ENCODE measurements at regions not wholly inside any gene's neighbourhood (a gene's known extent, or its start where the extent isn't known, plus 50 kb on each side); places are given as distances from the start of the nearest gene placed in this dataset.
"Not testable (repeated sequence)": the region's sequence is repeated elsewhere in the genome, so short reads cannot be mapped to it uniquely, and the experiment has no call there.

DNA sequence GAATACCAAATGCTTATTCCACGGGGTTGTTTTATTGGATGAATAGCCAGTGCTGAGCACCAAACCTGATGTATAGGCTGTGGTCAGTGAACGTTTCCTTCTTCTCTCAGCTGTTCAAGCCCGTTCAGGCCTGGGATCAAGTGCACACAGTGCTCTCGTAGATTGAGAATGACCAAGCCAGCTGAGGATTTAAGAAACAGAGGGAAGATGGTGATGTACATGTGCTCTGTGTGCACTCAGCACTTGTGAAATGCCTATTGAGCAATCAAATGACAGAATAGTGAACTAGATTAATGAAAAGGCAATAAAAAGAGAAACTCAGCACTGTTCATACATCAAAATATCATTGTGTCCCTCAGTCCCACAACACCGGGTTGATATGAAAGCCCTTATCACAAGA, 302.5 kb downstream of the BMPER start:
- FAIRE-seq = no peak

DNA sequence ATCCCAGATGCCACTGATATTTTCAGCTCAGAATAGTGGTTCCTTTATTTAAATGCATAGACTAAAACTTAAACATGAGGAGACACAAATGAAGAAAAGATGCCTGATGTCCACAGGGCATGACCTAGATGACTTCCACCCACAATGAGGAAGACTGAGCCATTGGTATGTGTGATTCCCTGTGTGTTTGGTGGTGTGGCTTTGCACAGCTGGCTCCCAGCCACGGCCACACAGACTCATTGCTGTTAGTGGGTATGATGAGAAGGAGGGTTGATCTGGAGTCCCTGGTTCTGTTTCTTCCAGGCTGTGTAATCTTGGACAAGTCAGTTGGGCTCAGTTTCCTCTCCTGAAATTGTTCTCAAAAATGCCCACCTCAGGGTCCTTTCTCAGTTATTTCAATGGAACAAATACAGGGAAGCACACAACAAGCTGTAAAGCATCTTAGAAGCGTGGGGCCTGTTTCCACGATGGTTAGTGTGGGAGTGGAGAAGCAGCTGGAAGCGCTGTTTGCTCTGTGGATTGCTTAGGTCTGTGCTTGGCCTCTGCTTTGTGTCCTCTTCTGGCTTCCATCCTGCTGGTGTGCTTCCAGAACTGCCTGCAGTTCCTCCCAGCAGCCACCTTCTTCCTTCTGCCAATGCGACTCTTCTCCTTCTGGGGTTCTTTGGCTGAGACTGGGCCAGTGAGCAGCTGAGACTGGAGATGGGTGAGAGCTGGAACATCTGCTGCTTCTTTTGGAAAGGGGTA, 303.7 kb downstream of the BMPER start:
- FAIRE-seq = no peak

GRCh38 chr7:34211018-34211417, 305.7 kb downstream of the BMPER start:
- no peak for FAIRE-seq

DNA sequence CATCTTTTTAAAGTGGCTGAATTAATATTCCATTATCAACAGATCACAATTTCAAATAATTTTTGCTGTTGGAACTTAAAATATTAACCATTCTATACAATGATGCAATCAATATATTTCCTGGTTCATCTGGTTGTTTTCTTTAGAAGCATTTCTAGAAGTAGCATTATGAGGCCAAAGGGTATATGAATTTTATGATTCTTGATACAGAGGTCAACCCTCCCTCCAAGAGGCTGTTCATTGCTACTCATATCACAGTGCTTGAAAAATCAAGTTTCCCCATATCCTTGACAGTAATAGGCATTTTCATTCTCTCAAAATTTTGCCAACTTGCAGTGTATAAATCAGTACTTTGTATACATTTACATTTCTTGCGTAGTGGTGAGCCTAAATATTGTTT, 312.6 kb downstream of the BMPER start:
- FAIRE-seq = no peak

- no peak for FAIRE-seq
These were observed 313.9 kb downstream of the BMPER start for GRCh38 chr7:34219153-34219718.

- no peak for FAIRE-seq
These were observed 315.3 kb downstream of the BMPER start for GRCh38 chr7:34220506-34221185.

GRCh38 chr7:34222316-34222715, 317.0 kb downstream of the BMPER start:
- no peak for FAIRE-seq

DNA sequence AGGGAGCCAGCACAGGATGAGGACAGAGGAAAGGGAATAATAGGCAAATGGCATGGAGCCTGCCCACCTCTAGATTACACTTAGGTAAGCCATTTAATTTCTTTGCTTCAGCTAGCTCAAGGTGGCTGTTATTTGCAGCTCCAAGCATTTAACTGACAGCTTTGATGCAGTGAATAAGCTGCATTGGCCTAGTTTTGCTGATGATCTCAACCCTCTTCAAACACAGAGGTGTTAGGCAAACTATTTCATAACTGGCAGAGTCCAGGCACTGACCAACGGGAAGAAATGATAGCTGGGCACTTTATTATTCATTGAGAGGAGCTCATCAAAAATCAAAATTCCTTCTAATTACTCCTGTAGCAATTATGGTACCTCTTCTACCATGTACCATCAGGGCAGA, 317.4 kb downstream of the BMPER start:
- FAIRE-seq = no peak

DNA sequence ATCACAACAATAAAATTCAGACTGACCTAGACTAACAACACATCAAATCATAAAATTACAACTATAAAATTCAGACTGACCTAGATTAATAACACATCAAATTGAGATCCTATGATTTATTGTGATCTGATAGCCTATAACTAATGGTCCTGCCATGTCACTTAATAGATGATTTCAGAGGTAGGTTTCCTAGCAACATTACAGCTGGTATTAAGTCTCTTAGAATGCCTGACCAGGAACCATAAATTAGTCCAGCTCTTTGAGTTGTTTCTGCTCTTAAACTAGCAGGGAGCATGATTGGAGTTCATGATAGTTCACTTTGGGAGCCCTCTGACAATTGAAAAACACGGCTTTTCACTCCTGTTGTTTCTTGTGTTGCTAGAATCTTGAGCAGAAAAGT, 318.9 kb downstream of the BMPER start:
- no peak for FAIRE-seq

DNA sequence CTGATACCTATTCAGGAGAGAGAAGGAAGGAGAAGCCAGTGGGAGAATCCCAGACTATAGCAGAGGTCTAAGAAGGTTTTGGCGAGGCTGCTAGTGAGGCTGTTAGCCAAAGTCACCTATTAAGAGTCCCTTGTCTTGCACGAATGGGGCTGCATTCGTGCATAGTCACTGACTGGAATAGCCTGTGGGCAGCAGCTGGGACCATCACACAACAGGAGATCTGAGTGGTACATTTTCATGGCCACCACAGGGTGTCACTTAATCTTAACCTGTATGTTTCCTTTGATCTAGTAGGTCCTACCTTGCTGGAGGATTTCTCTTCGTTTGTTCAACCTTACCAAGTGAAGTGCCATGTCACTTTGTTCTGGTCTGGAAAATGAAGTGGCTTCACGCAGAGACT, 319.9 kb downstream of the BMPER start:
- FAIRE-seq = no peak

- no peak for FAIRE-seq
These were observed 322.2 kb downstream of the BMPER start for GRCh38 chr7:34227525-34227924.

DNA sequence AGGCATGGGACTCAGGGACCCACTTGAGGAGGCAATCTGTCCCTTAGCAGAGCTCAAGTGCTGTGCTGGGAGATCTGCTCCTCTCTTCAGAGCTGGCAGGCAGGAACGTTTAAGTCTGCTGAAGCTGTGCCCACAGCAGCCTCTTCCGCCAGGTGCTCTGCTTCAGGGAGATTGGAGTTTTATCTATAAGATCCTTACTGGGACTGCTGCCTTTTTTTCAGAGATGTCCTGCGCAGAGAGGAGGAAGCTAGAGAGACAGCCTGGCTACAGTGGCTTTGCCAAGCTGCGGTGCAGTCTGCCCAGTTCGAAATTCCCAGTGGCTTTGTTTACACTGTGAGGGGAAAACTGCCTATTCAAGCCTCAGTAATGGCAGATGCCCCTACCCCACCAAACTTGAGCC, 329.8 kb downstream of the BMPER start:
- not testable (repeated sequence) for FAIRE-seq

GRCh38 chr7:34236057-34236456, 330.7 kb downstream of the BMPER start:
- FAIRE-seq = no peak

DNA sequence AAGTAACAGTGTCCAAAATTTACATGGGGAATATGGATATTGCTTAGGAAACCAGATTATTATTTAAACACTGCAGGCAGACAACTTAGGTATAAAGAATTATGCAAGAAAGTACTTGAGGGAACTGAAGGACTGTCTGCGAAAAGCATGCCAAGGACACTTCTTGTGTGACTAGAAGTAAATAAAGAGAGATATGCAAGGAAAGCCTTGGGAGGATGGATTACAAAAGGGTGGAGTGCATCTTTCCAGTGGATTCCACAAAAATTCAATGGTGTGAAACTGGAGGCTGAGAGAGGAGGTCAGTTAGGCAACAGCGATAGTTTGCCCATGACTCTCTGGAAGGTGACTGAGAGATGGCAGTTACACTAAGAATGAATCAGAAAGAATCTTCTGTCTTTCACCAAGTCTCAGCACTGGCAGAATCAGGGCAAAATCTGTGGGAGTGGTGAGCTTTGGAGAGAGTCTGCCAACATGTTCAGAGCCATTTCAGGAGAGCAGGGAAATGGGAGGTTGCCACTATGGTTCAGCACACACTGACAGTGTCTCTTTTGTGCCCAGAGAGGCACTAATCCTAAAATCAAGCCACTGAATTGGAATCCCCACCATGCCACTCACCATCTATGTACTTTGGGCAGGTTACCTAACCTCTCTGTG, 331.6 kb downstream of the BMPER start:
- FAIRE-seq = no peak

GRCh38 chr7:34237493-34237849, 332.1 kb downstream of the BMPER start:
- no peak for FAIRE-seq

DNA sequence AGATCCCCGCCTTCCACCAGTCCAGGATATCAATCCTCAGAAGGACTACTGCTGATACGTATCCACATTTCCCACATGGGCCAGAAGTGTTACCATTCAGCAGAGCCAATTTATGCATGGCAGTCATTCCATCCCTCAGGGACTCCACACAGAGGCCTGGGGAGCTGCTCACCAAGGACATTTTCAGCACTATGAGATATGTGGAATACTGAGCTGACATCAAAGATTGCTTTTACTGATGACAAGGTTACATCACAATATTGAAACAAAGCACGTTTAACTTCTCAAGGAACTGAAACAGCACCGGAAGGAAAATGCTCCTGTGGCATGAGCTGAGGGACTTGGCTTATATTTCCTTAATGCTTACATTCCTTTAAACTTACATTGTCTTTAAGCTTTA, 335.1 kb downstream of the BMPER start:
- no peak for FAIRE-seq

GRCh38 chr7:34242391-34242790, 337.1 kb downstream of the BMPER start:
- FAIRE-seq = no peak

DNA sequence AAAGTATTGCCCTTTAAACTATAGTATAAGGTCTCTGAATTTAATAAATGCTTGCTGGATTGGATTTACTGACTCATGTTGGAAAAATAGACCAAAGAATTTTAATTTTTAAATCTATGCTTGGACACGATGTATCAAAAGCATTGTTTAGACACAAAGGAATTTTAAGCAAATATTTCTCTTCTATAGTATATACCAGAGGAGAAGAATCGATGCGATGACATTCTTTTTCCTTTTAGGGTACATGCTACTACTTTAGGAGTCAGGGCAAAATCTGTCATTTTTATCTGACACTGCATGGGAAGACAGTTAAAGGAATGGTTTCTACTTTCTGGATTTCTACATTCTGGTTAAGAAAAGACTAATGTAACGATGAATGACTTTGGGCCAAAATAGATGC, 339.9 kb downstream of the BMPER start:
- no peak for FAIRE-seq

DNA sequence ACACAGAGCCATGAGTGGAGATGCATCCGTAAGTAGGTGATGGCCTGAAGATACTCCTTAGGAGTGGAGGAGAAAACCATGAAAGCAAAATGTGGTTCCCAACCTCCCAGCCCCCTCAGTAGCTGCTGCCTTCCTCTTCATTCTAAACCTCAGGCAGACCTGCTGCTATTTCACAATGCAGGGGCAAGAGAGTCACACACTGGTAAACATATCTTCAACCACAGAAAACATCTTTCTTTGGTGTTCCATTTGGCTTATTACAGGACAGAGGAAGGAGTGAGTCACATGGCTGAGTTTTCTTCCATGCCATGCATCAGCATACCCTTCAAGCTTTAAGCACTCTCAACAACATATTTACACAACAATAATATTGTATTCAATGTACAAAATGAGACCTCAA, 342.1 kb downstream of the BMPER start:
- no peak for FAIRE-seq

GRCh38 chr7:34249192-34249591, 343.9 kb downstream of the BMPER start:
- no peak for FAIRE-seq

DNA sequence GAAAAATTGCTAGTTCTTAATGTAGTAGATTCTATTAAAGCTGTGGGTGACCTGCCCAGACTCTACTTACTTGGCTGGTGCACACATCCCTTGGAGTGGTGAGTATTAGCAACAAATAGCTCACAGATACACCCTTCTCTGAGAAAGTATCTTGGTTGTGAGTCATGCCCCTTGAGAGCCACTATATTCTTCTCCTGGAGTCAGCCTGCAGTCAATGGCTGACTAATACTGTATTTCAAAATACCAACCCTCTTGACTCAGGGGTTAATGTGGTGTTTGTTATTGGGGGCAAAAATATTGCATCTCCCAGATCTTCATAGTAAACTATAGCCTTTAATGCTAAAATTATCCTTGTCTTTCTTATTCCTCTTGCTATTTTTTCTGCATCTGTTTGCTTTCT, 354.9 kb downstream of the BMPER start:
- no peak for FAIRE-seq

GRCh38 chr7:34263168-34263567, 357.8 kb downstream of the BMPER start:
- FAIRE-seq = no peak

GRCh38 chr7:34269084-34269483, 363.7 kb downstream of the BMPER start:
- FAIRE-seq = no peak

DNA sequence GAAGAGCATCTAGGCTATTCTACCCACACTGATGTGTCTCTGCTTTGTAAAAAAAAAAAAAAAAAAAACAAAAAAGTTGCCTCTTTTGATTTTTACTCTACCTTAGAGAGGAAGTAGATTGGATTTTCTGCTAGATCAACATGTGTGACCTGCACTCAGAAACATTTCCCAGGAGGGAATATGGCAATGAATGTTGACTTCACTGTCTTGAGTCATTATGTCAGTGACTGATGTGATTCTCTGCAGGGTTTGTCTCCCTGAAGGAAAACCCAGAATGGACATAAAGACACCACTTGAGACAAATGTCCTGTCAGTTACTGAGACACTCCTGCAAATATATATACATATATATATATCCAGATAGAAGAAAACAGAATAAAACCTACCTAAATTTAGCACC, 370.3 kb downstream of the BMPER start:
- FAIRE-seq = no peak

Measured in endometrium (tissue), 2 donors.